ENCODE measurements at regions not wholly inside any gene's neighbourhood (a gene's known extent, or its start where the extent isn't known, plus 50 kb on each side); places are given as distances from the start of the nearest gene placed in this dataset.

GRCh38 chr2:128399690-128400291 lies 81.1 kb upstream of the HS6ST1 start:
- no peak overlapping the region for H3K27ac Mint-ChIP-seq

GRCh38 chr2:128401680-128402079 lies 83.0 kb upstream of the HS6ST1 start:
- no peaks in the 10 kb centered on the region for H3K36me3 Mint-ChIP-seq (ENCODE audit: low read depth)
- no peaks in the 10 kb centered on the region for H3K9me3 Mint-ChIP-seq
- intact Hi-C loops (cut with micrococcal nuclease) = no loop called here
- H3K27ac Mint-ChIP-seq = no peak overlapping the region
- DNase-seq = no peak
- no peak overlapping the region for H3K4me3 Mint-ChIP-seq
- CTCF ChIA-PET = no interaction called here
- H3K4me1 Mint-ChIP-seq (ENCODE audit: low read depth) = no peaks in the 10 kb centered on the region
- H3K27me3 Mint-ChIP-seq (ENCODE audit: low read depth) = peaks cover 9% of the 10 kb centered on the region

More at GRCh38 chr2:128399690-128400291, 81.1 kb upstream of the HS6ST1 start:
- intact Hi-C loops (cut with micrococcal nuclease) = no loop called here
- no peak for DNase-seq
- H3K4me3 Mint-ChIP-seq = no peak overlapping the region
- no peaks in the 10 kb centered on the region for H3K36me3 Mint-ChIP-seq (ENCODE audit: low read depth)
- no peaks in the 10 kb centered on the region for H3K4me1 Mint-ChIP-seq (ENCODE audit: low read depth)
- CTCF ChIA-PET = no interaction called here
- H3K9me3 Mint-ChIP-seq = no peaks in the 10 kb centered on the region
- peaks cover 9% of the 10 kb centered on the region for H3K27me3 Mint-ChIP-seq (ENCODE audit: low read depth)

- Mint-ChIP-seq H3K4me3 (no peak overlapping the region), H3K27me3 (ENCODE audit: low read depth) (peaks cover 9% of the 10 kb centered on the region), H3K27ac (no peak overlapping the region), H3K36me3 (ENCODE audit: low read depth) (no peaks in the 10 kb centered on the region), H3K9me3 (no peaks in the 10 kb centered on the region), H3K4me1 (ENCODE audit: low read depth) (no peaks in the 10 kb centered on the region)
- CTCF ChIA-PET = no interaction called here
- no peak for DNase-seq
- intact Hi-C loops (cut with micrococcal nuclease) = no loop called here
Observed at GRCh38 chr2:128402911-128403670, 84.4 kb upstream of the HS6ST1 start.

- H3K4me3 Mint-ChIP-seq = no peak overlapping the region
- no peaks in the 10 kb centered on the region for H3K4me1 Mint-ChIP-seq (ENCODE audit: low read depth)
- H3K27me3 Mint-ChIP-seq (ENCODE audit: low read depth) = peaks cover 9% of the 10 kb centered on the region
- no peak overlapping the region for H3K27ac Mint-ChIP-seq
- H3K9me3 Mint-ChIP-seq = no peaks in the 10 kb centered on the region
- CTCF ChIA-PET = interaction anchor here (0.6 to 1.2 kb wide), 2 partner anchors 10 to 23 kb away, joined by 3 to 4 read pairs; no protein-coding TSS in a partner anchor
- DNase-seq = no peak
- no peaks in the 10 kb centered on the region for H3K36me3 Mint-ChIP-seq (ENCODE audit: low read depth)
- intact Hi-C loops (cut with micrococcal nuclease) = no loop called here
Observed at GRCh38 chr2:128403814-128404708, 85.4 kb upstream of the HS6ST1 start.

- CTCF ChIA-PET = interaction anchor here (1.2 kb wide), 1 partner anchor 24 kb away, joined by 4 read pairs; no protein-coding TSS in a partner anchor
- Mint-ChIP-seq H3K27me3 (ENCODE audit: low read depth) (peaks cover 9% of the 10 kb centered on the region), H3K4me3 (no peak overlapping the region), H3K27ac (no peak overlapping the region), H3K4me1 (ENCODE audit: low read depth) (no peaks in the 10 kb centered on the region), H3K9me3 (no peaks in the 10 kb centered on the region), H3K36me3 (ENCODE audit: low read depth) (no peaks in the 10 kb centered on the region)
- no peak for DNase-seq
- intact Hi-C loops (cut with micrococcal nuclease) = no loop called here
Observed at GRCh38 chr2:128404709-128405466, 86.2 kb upstream of the HS6ST1 start.

GRCh38 chr2:128405467-128405900 lies 86.8 kb upstream of the HS6ST1 start:
- intact Hi-C loops (cut with micrococcal nuclease) = no loop called here
- H3K4me1 Mint-ChIP-seq (ENCODE audit: low read depth) = no peaks in the 10 kb centered on the region
- CTCF ChIA-PET = no interaction called here
- no peak overlapping the region for H3K27ac Mint-ChIP-seq
- no peak overlapping the region for H3K4me3 Mint-ChIP-seq
- DNase-seq = no peak
- peaks cover 8% of the 10 kb centered on the region for H3K27me3 Mint-ChIP-seq (ENCODE audit: low read depth)
- H3K9me3 Mint-ChIP-seq = no peaks in the 10 kb centered on the region
- no peaks in the 10 kb centered on the region for H3K36me3 Mint-ChIP-seq (ENCODE audit: low read depth)

GRCh38 chr2:128405981-128406613 lies 87.4 kb upstream of the HS6ST1 start:
- H3K27me3 Mint-ChIP-seq (ENCODE audit: low read depth) = peaks cover 7% of the 10 kb centered on the region
- no peaks in the 10 kb centered on the region for H3K36me3 Mint-ChIP-seq (ENCODE audit: low read depth)
- no peaks in the 10 kb centered on the region for H3K9me3 Mint-ChIP-seq
- no peaks in the 10 kb centered on the region for H3K4me1 Mint-ChIP-seq (ENCODE audit: low read depth)
- H3K4me3 Mint-ChIP-seq = no peak overlapping the region
- no peak overlapping the region for H3K27ac Mint-ChIP-seq
- no peak for DNase-seq
- CTCF ChIA-PET = no interaction called here
- intact Hi-C loops (cut with micrococcal nuclease) = no loop called here

GRCh38 chr2:128406736-128407554 lies 88.3 kb upstream of the HS6ST1 start:
- no peak overlapping the region for H3K27ac Mint-ChIP-seq
- H3K4me3 Mint-ChIP-seq = no peak overlapping the region
- CTCF ChIA-PET = no interaction called here
- H3K9me3 Mint-ChIP-seq = no peaks in the 10 kb centered on the region
- no peak for DNase-seq
- intact Hi-C loops (cut with micrococcal nuclease) = no loop called here
- H3K36me3 Mint-ChIP-seq (ENCODE audit: low read depth) = no peaks in the 10 kb centered on the region
- H3K27me3 Mint-ChIP-seq (ENCODE audit: low read depth) = peaks cover 7% of the 10 kb centered on the region
- no peaks in the 10 kb centered on the region for H3K4me1 Mint-ChIP-seq (ENCODE audit: low read depth)

- CTCF ChIA-PET = interaction anchor here (0.7 kb wide), 1 partner anchor 270 kb away, joined by 3 read pairs; no protein-coding TSS in a partner anchor
- Mint-ChIP-seq H3K4me1 (ENCODE audit: low read depth) (no peaks in the 10 kb centered on the region), H3K4me3 (no peak overlapping the region), H3K9me3 (no peaks in the 10 kb centered on the region), H3K36me3 (ENCODE audit: low read depth) (no peaks in the 10 kb centered on the region), H3K27ac (no peak overlapping the region), H3K27me3 (ENCODE audit: low read depth) (peaks cover 2% of the 10 kb centered on the region)
- DNase-seq = no peak
- intact Hi-C loops (cut with micrococcal nuclease) = no loop called here
Observed at GRCh38 chr2:128408349-128409305, 90.0 kb upstream of the HS6ST1 start.

GRCh38 chr2:128409326-128410034 lies 90.8 kb upstream of the HS6ST1 start:
- H3K4me1 Mint-ChIP-seq (ENCODE audit: low read depth) = no peaks in the 10 kb centered on the region
- DNase-seq = no peak
- CTCF ChIA-PET = no interaction called here
- intact Hi-C loops (cut with micrococcal nuclease) = no loop called here
- H3K27me3 Mint-ChIP-seq (ENCODE audit: low read depth) = no peaks in the 10 kb centered on the region
- H3K27ac Mint-ChIP-seq = no peak overlapping the region
- no peaks in the 10 kb centered on the region for H3K9me3 Mint-ChIP-seq
- no peak overlapping the region for H3K4me3 Mint-ChIP-seq
- H3K36me3 Mint-ChIP-seq (ENCODE audit: low read depth) = no peaks in the 10 kb centered on the region

All from activated naive CD4-positive, alpha-beta T cell treated with anti-CD3 and anti-CD28 coated beads for 36 hours (primary cell).